OCI-LY3 (cell line): ENCODE measurements at regions not wholly inside any gene's neighbourhood (a gene's known extent, or its start where the extent isn't known, plus 50 kb on each side); places are given as distances from the start of the nearest gene placed in this dataset.

ENCODE experiments used
- H2AFZ ChIP-seq: fragments of 200-600, 300-600 bp; shearing (Covaris generic); 2 replicates; pipeline ENCODE4 v1.6.0; 2014; ENCODE audit warnings: antibody characterized with exemption, low read depth, low read length
- H3K27ac ChIP-seq: fragments of 200-600, 300-600 bp; sonication (generic); 2 replicates; pipeline ENCODE4 v1.5.1; 2014; ENCODE audit warnings: mild to moderate bottlenecking, low read length, moderate library complexity, mixed read lengths
- H3K27me3 ChIP-seq: fragments of 200-600, 300-600 bp; sonication (generic); 2 replicates; pipeline ENCODE4 v1.6.1; 2014; ENCODE audit warnings: low read depth, low read length, mixed read lengths
- H3K36me3 ChIP-seq: fragments of 200-600, 300-600 bp; sonication (generic); replicated peaks from 2 replicates; pipeline ENCODE3; 2014; ENCODE audit warnings: low read depth, low read length, mixed read lengths
- H3K4me1 ChIP-seq: fragments of 300-600, 200-600 bp; sonication (generic); 2 replicates; pipeline ENCODE4 v1.6.1; 2014; ENCODE audit warnings: low read length, mixed read lengths
- H3K4me2 ChIP-seq: fragments of 200-600, 300-600 bp; sonication (generic); 2 replicates; pipeline ENCODE4 v1.6.1; 2014; ENCODE audit warnings: low read length, mixed read lengths
- H3K4me3 ChIP-seq: fragments of 300-600, 200-600 bp; sonication (generic); 2 replicates; pipeline ENCODE4 v1.5.1; 2014; ENCODE audit warnings: antibody characterized with exemption, mild to moderate bottlenecking, low read length, moderate library complexity
- H3K79me2 ChIP-seq: fragments of 300-600, 200-600 bp; shearing (Covaris generic); 2 replicates; pipeline ENCODE4 v1.6.1; 2014; ENCODE audit warnings: mild to moderate bottlenecking, low read length, mixed read lengths
- H3K9ac ChIP-seq: fragments of 300-600, 200-600 bp; shearing (Covaris generic); 2 replicates; pipeline ENCODE4 v1.6.0; 2014; ENCODE audit warnings: mild to moderate bottlenecking, low read length, moderate library complexity
- H3K9me3 ChIP-seq: fragments of 200-600, 300-600 bp; shearing (Covaris generic); 2 replicates; pipeline ENCODE4 v1.6.1; 2014; ENCODE audit warnings: low read length, mixed read lengths; ENCODE audit not compliant: insufficient read depth
- H4K20me1 ChIP-seq: fragments of 200-600, 300-600 bp; sonication (generic); 2 replicates; pipeline ENCODE4 v1.6.1; 2016; ENCODE audit warnings: low read length, mixed read lengths; ENCODE audit not compliant: insufficient read depth
- EZH2phosphoT487 ChIP-seq: fragments of 200-600 bp; shearing (Covaris generic); IDR thresholded peaks from 2 replicates; pipeline ENCODE4 v1.6.1; 2018; ENCODE audit warnings: antibody characterized with exemption, mixed run types, low read depth
- TF ChIP-seq, protein P1 (sequence below): fragments of 200-600, 300-600 bp; sonication (generic); IDR thresholded peaks from 2 replicates; pipeline ENCODE4 v1.5.1; 2014; ENCODE audit warnings: antibody characterized with exemption, low read length, low read depth

- H3K4me3 ChIP-seq, result no peak overlapping the region
- H2AFZ ChIP-seq, result no peak overlapping the region
- H4K20me1 ChIP-seq, result no peaks in the 10 kb centered on the region
- no peaks in the 10 kb centered on the region for H3K36me3 ChIP-seq
- H3K4me2 ChIP-seq, result no peak overlapping the region
- no peaks in the 10 kb centered on the region for H3K27me3 ChIP-seq
- H3K4me1 ChIP-seq, result no peaks in the 10 kb centered on the region
- H3K79me2 ChIP-seq, result no peaks in the 10 kb centered on the region
- no peak overlapping the region for H3K27ac ChIP-seq
- TF ChIP-seq, protein P1, sequence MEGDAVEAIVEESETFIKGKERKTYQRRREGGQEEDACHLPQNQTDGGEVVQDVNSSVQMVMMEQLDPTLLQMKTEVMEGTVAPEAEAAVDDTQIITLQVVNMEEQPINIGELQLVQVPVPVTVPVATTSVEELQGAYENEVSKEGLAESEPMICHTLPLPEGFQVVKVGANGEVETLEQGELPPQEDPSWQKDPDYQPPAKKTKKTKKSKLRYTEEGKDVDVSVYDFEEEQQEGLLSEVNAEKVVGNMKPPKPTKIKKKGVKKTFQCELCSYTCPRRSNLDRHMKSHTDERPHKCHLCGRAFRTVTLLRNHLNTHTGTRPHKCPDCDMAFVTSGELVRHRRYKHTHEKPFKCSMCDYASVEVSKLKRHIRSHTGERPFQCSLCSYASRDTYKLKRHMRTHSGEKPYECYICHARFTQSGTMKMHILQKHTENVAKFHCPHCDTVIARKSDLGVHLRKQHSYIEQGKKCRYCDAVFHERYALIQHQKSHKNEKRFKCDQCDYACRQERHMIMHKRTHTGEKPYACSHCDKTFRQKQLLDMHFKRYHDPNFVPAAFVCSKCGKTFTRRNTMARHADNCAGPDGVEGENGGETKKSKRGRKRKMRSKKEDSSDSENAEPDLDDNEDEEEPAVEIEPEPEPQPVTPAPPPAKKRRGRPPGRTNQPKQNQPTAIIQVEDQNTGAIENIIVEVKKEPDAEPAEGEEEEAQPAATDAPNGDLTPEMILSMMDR, result no peak
- no peak for TF ChIP-seq EZH2phosphoT487
- no peak overlapping the region for H3K9ac ChIP-seq
- no peaks in the 10 kb centered on the region for H3K9me3 ChIP-seq
Measured at GRCh38 chr3:103624271-103624670, 1189.5 kb downstream of the ZPLD1 start.

DNA sequence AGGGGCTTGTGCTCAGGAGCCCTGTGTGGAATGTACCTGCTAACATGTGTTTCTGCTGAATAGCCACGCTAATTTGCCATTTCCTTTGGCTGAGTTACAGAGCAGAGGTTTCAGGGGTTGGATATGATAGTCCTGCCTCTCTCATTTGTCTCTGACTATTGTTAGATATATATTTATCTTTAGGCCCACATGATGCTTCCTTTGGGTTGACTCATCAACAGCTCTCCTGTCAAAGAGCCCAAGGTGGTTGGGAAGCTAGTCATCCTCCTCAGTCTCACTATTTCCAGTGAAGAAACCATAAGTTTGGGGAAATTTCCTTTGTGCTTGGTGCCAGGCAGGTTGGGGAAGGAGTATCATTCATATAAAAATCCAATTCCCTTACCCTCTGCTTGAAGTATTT is 1194.6 kb downstream of the ZPLD1 start:
- no peak for TF ChIP-seq EZH2phosphoT487
- TF ChIP-seq, protein P1, result no peak
- Histone ChIP-seq H4K20me1 (no peaks in the 10 kb centered on the region), H3K4me3 (no peak overlapping the region), H3K27ac (no peak overlapping the region), H3K79me2 (no peaks in the 10 kb centered on the region), H3K36me3 (no peaks in the 10 kb centered on the region), H3K27me3 (no peaks in the 10 kb centered on the region), H3K9ac (no peak overlapping the region), H3K4me2 (no peak overlapping the region), H3K9me3 (peaks cover 4% of the 10 kb centered on the region; the same call in 1 of the 2 replicates), H3K4me1 (no peaks in the 10 kb centered on the region), H2AFZ (no peak overlapping the region)

DNA sequence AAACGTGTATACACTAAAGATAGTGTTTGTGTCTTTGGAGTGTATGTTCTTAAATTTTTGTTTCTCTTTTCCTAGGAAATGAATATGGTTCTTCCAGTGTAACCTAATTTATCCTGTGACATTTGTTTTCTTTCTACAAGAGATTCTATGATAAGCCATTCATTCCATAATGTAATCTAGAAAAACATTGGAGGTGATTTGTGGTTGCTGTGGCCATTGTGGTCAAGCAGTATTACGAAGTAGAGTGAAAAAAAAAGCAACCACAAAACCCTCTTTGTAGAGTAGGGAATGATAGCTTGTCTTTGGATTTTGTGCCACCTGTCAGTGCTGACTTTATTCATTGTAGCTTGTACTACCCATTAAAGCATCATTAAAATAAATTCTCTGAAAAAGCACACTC is 1209.6 kb downstream of the ZPLD1 start:
- Histone ChIP-seq H3K79me2 (no peaks in the 10 kb centered on the region), H3K9me3 (no peaks in the 10 kb centered on the region), H3K4me1 (no peaks in the 10 kb centered on the region), H4K20me1 (no peaks in the 10 kb centered on the region), H3K4me3 (no peak overlapping the region), H2AFZ (no peak overlapping the region), H3K4me2 (no peak overlapping the region), H3K9ac (no peak overlapping the region), H3K27ac (no peak overlapping the region), H3K36me3 (no peaks in the 10 kb centered on the region), H3K27me3 (no peaks in the 10 kb centered on the region)
- TF ChIP-seq, protein P1, result no peak
- TF ChIP-seq EZH2phosphoT487, result no peak

- no peaks in the 10 kb centered on the region for H3K27me3 ChIP-seq
- no peaks in the 10 kb centered on the region for H3K79me2 ChIP-seq
- H3K4me3 ChIP-seq, result no peak overlapping the region
- no peaks in the 10 kb centered on the region for H3K36me3 ChIP-seq
- H3K9ac ChIP-seq, result no peak overlapping the region
- no peaks in the 10 kb centered on the region for H3K9me3 ChIP-seq
- no peaks in the 10 kb centered on the region for H3K4me1 ChIP-seq
- no peak overlapping the region for H3K4me2 ChIP-seq
- no peak overlapping the region for H3K27ac ChIP-seq
- TF ChIP-seq EZH2phosphoT487, result no peak
- TF ChIP-seq, protein P1, result no peak
- H4K20me1 ChIP-seq, result no peaks in the 10 kb centered on the region
- H2AFZ ChIP-seq, result no peak overlapping the region
Measured at GRCh38 chr3:103653996-103654395, 1219.2 kb downstream of the ZPLD1 start.
